ENCODE measurements at regions not wholly inside any gene's neighbourhood (a gene's known extent, or its start where the extent isn't known, plus 50 kb on each side); places are given as distances from the start of the nearest gene placed in this dataset.

DNA sequence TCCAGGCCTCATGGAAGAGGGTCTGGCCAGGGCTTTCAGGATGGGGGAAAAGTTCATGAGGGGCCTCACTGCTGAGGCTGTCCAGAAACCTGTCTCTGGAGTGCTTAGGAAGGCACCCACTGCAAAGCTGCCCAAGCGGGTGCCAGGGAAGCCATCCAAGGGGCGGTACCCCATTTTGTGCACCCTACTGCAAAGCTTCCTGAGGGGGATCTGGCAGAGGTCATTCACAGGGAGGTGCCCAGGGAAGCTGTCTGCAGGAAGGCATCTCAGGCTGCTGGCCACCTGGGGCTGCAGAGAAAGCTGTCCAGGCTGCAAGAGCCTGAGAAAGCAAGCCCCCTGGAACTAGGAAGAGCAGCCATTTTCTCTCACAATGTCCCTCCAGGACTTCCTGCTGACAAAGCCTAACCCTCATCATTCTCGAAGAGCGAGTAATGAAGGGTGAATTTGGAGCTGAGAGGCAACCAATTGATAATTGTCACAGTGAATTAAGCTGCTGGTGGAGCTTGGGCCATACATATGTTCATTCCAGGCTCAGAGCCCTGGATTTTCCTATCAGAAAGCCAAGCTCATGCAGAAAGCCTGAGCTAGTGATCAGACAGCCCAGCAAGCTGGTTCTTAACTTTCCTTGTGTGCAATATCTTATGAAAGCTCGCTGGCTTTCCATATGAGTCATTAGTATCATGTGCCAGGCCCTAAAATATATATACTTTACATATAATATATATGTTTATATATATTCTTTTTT lies 62.2 kb upstream of the SLC22A16 start:
- no peak for DNase-seq (ENCODE audit: low spot score)

GRCh38 chr6:110537208-110538123 lies 61.1 kb upstream of the SLC22A16 start:
- DNase-seq (ENCODE audit: low spot score) = peak; percentile 21

DNA sequence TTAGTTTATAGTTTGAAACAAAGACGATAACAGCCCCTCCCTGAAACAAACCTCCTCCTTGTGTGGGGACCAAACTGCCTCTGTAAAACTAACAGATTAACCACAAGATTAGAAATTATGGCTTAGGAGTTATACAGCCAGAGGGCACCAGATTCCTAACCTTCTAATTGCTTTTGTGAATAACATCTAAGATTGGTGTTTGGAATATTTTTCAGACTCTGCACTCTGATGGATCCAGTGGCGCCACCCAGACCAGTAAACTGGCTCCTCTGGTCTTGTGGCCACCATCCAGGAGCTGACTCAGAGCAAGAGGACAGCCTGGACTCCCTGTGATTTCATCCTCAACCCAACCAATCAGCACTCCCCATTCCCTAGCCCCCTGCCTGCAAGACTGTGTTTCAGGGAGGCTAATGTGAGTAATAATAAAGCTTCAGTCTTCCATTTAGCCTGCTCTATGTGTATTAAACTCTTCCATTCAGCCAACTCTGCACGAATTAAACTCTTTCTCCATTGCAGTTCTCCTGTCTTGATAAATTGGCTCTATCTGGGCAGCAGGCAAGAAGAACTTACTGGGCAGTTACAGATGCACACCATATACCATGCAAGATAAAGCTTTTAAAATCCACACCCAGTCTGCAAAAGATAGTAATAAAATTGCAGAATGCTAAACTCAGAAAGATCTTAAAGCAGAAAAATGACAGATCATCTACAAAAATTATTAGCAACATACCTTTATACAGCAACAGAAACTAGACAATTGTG lies 58.5 kb upstream of the SLC22A16 start:
- DNase-seq (ENCODE audit: low spot score) = peak; percentile 28

GRCh38 chr6:110532431-110532830 lies 56.0 kb upstream of the SLC22A16 start:
- DNase-seq (ENCODE audit: low spot score) = no peak

DNA sequence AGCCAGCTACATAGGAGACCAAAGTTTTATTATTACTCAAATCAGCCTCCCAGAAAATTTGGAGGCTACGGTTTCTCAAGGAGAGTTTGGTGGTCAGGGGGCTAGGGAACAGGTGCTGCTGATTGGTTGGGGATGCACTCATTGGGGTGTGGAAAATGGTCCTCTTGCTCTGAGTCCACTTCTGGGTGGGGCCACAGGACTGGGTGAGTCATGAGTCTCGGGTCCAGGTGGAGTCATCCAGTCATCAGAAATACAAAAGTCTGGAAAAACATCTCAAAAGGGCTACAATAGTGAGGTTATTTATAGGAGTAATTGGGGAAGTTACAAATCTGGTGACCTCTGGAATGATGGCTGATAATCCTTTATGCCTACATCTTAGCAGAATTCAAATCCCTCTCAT lies 54.3 kb upstream of the SLC22A16 start:
- DNase-seq (ENCODE audit: low spot score) = no peak

DNA sequence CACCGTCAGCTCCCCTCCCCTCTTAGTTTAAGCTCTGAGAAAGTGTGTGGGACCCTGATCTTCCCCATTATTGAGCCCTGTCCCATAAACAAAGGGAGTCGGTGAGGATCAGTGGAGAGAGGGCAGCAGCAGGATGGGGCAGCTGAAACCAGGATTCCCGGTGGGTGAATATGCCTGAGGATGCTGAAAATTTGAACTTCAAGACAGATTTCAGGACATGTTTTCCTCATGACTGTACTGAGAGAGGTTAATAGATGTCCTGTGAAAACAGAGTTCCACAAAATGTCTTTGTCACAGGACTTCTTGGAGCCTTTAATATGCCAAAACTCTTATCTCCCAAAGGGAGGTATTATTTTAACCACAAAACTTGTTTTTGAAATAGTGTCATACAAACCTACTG lies 53.5 kb upstream of the SLC22A16 start:
- no peak for DNase-seq (ENCODE audit: low spot score)

- DNase-seq (ENCODE audit: low spot score) = no peak
These were observed 52.9 kb upstream of the SLC22A16 start for GRCh38 chr6:110529355-110529754.

GRCh38 chr6:110528930-110529325 lies 52.5 kb upstream of the SLC22A16 start:
- DNase-seq (ENCODE audit: low spot score) = no peak

DNA sequence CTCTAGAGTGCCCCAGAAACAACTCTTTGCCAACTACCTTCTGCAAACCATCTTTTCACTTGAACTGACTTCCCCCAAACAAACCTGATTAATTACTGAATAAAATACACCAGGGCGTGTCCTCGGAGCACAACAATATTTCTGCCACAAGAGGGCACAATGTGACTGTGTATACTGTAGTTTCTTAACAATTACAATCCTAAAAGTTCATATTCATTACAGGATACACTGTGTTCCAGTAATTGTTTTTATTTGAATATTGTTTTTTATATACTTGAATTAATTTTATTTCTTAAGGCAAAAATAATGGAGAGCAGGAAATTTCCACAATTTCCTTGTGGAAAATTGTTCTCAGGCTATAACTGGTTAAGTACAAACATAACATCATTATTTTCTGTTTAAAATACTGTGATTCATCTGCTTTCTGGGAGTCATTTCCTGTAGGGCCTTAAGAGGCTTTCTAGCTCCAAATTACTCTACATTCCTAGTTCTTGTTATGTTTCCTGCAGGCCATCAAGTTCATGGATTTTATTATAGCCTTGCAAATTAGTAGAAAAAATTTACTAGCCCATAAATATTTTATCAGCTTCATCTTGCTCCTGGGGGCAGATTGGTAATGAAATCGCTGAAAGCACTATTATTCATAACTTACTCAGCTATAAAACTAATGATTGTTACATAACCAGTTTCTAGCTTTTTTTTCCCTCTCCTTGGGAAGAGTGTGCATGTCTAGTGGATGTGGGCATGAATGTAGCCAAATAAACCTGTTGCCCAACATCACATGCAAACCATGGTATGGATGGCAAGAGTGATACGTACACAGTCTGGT lies 51.9 kb upstream of the SLC22A16 start:
- DNase-seq (ENCODE audit: low spot score) = peak; percentile 84

DNA sequence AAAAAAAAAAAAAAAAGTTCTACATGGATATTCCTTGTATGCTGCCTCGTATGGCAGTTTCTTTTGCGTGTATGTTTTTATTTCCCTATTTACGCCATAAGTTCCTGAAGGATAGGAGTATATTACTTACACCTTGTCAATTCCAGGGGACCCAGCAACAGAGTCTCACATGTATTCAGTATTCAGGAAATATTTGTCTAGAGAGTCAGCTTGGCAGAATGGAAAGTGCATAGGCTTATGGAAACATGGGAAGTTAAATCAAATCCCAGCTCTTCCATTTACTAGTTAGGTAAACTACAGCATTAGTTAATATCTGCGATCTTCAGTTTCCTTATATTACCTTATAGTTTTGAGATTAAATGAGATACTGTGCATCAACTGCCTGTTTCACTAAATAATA lies 51.1 kb upstream of the SLC22A16 start:
- no peak for DNase-seq (ENCODE audit: low spot score)

- no peak for DNase-seq (ENCODE audit: low spot score)
These were observed 50.3 kb upstream of the SLC22A16 start for GRCh38 chr6:110526726-110527125.
